WERI-Rb-1 (cell line): ENCODE measurements at regions not wholly inside any gene's neighbourhood (a gene's known extent, or its start where the extent isn't known, plus 50 kb on each side); places are given as distances from the start of the nearest gene placed in this dataset.

ENCODE experiments used
- DNase-seq: peaks from one replicate; pipeline ENCODE4 v3.0.0-alpha.2; 2020
- H3K27ac ChIP-seq: fragments of 250-450 bp; sonication (Bioruptor Pico); 2 replicates; pipeline ENCODE4 v1.5.1; 2020; ENCODE audit warnings: mild to moderate bottlenecking, moderate library complexity
- H3K27me3 ChIP-seq: fragments of 250-450 bp; sonication (Bioruptor Pico); 2 replicates; pipeline ENCODE4 v1.5.1; 2021; ENCODE audit warnings: mild to moderate bottlenecking, low read depth, moderate library complexity; ENCODE audit not compliant: insufficient read depth, severe bottlenecking
- H3K36me3 ChIP-seq: fragments of 250-450 bp; sonication (Bioruptor Pico); 2 replicates; pipeline ENCODE4 v1.5.1; 2020; ENCODE audit warnings: mild to moderate bottlenecking, moderate library complexity
- H3K4me3 ChIP-seq: 2 replicates; pipeline ENCODE4 v1.5.1; 2011; ENCODE audit warnings: low read depth, mild to moderate bottlenecking, control low read depth, low read length
- H3K9me3 ChIP-seq: fragments of 250-450 bp; sonication (Bioruptor Pico); 2 replicates; pipeline ENCODE4 v1.5.1; 2021; ENCODE audit warnings: mild to moderate bottlenecking, moderate library complexity; ENCODE audit not compliant: severe bottlenecking
- CTCF ChIP-seq: IDR thresholded peaks from 2 replicates; pipeline ENCODE4 v1.5.1; 2011; ENCODE audit warnings: low read depth, mild to moderate bottlenecking, control low read depth, inconsistent platforms, low read length

- Histone ChIP-seq H3K27ac (no peak overlapping the region), H3K4me3 (no peak overlapping the region), H3K36me3 (no peaks in the 10 kb centered on the region)
These were observed 320.2 kb downstream of the CDC14C start for GRCh38 chr7:49244543-49244942.

GRCh38 chr7:49245062-49245461 lies 320.7 kb downstream of the CDC14C start:
- H3K27me3 ChIP-seq: no peaks in the 10 kb centered on the region
- H3K36me3 ChIP-seq: no peaks in the 10 kb centered on the region
- TF ChIP-seq CTCF: no peak
- H3K27ac ChIP-seq: no peak overlapping the region
- H3K4me3 ChIP-seq: no peak overlapping the region
- DNase-seq: no peak
- H3K9me3 ChIP-seq: no peaks in the 10 kb centered on the region

More at GRCh38 chr7:49244543-49244942, 320.2 kb downstream of the CDC14C start:
- no peaks in the 10 kb centered on the region for H3K27me3 ChIP-seq
- DNase-seq: no peak
- H3K9me3 ChIP-seq: no peaks in the 10 kb centered on the region
- no peak for TF ChIP-seq CTCF

DNA sequence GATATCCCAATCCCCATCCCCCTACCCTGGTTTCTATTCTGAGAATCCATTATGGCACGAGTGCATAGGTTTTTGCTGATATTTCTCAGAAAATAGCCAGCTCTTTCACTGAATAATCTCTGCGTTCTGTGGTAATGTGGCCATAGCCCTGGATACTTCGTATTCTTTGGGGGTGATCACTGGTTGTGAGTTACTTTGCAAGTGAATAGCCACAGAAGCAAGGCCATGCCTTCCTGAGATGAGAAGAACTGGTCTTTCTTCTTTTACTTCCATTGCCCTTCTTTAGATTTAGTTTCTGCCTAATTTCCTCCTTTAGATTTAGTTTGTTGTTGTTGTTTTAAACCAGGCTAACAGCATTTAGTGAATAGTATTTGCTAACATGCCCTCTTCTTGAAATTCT lies 323.4 kb downstream of the CDC14C start:
- no peak overlapping the region for H3K4me3 ChIP-seq
- H3K27ac ChIP-seq: no peak overlapping the region
- no peak for TF ChIP-seq CTCF
- no peaks in the 10 kb centered on the region for H3K36me3 ChIP-seq
- H3K27me3 ChIP-seq: no peaks in the 10 kb centered on the region
- DNase-seq: no peak
- H3K9me3 ChIP-seq: no peaks in the 10 kb centered on the region

- H3K27me3 ChIP-seq: no peaks in the 10 kb centered on the region
- H3K36me3 ChIP-seq: no peaks in the 10 kb centered on the region
- no peak overlapping the region for H3K27ac ChIP-seq
- no peaks in the 10 kb centered on the region for H3K9me3 ChIP-seq
- H3K4me3 ChIP-seq: no peak overlapping the region
- no peak for DNase-seq
- TF ChIP-seq CTCF: no peak
These were observed 330.7 kb downstream of the CDC14C start for GRCh38 chr7:49255054-49255453.

- Histone ChIP-seq H3K27ac (no peak overlapping the region), H3K4me3 (no peak overlapping the region), H3K36me3 (no peaks in the 10 kb centered on the region), H3K9me3 (no peaks in the 10 kb centered on the region), H3K27me3 (no peaks in the 10 kb centered on the region)
- no peak for DNase-seq
- no peak for TF ChIP-seq CTCF
These were observed 336.2 kb downstream of the CDC14C start for GRCh38 chr7:49260538-49260937.

- H3K4me3 ChIP-seq: no peak overlapping the region
- no peak for TF ChIP-seq CTCF
- no peaks in the 10 kb centered on the region for H3K27me3 ChIP-seq
- no peaks in the 10 kb centered on the region for H3K36me3 ChIP-seq
- H3K27ac ChIP-seq: no peak overlapping the region
- DNase-seq: no peak
- H3K9me3 ChIP-seq: no peaks in the 10 kb centered on the region
These were observed 337.6 kb downstream of the CDC14C start for GRCh38 chr7:49261928-49262327.
